GM23248 (cell line): ENCODE measurements at regions not wholly inside any gene's neighbourhood (a gene's known extent, or its start where the extent isn't known, plus 50 kb on each side); places are given as distances from the start of the nearest gene placed in this dataset.

Source experiments
- EZH2 ChIP-seq: fragments of 200-600 bp; sonication (generic); IDR thresholded peaks from 2 replicates; pipeline ENCODE4 v1.6.1; 2018; ENCODE audit warnings: antibody characterized with exemption, mild to moderate bottlenecking; ENCODE audit not compliant: insufficient read depth, poor library complexity, severe bottlenecking
- EZH2phosphoT487 ChIP-seq: fragments of 200-600 bp; sonication (generic); IDR thresholded peaks from 2 replicates; pipeline ENCODE4 v1.6.1; 2018; ENCODE audit warnings: antibody characterized with exemption, moderate library complexity, mild to moderate bottlenecking, low read depth; ENCODE audit not compliant: insufficient read depth

DNA sequence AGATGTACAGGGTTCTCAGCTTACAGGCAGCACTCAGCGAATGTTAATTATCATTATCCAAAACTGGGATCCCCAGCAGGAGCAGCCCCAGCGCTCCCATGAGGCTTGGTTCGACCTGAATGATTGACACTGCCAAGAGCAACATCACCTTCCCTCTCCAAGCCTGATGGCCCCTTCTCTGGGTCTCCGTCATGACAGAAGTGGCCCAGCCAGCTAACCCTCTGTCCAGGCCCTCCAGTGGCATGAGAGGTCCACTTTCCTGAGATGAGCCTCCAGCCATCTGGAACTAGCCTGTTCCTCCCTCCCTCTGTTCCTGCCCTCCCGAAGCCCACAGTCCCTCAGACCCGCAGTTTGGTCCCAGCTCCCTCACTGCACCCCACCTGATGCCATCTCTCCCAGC, 97.0 kb upstream of the RAB6C start:
- TF ChIP-seq EZH2 (no peak), EZH2phosphoT487 (no peak)
